SU-DHL-6 (cell line): ENCODE measurements at regions not wholly inside any gene's neighbourhood (a gene's known extent, or its start where the extent isn't known, plus 50 kb on each side); places are given as distances from the start of the nearest gene placed in this dataset.

ENCODE experiments used
- H2AFZ ChIP-seq: fragments of 200-600 bp; sonication (generic); 2 replicates; pipeline ENCODE4 v1.6.1; 2014; ENCODE audit warnings: low read depth, mild to moderate bottlenecking, moderate library complexity, mixed read lengths, antibody characterized with exemption, low read length; ENCODE audit not compliant: severe bottlenecking
- H3F3A ChIP-seq: fragments of 200-600 bp; shearing (Covaris generic); 2 replicates; pipeline ENCODE4 v1.6.0; 2016; ENCODE audit warnings: antibody characterized with exemption, mild to moderate bottlenecking; ENCODE audit not compliant: insufficient read depth
- H3K27ac ChIP-seq: fragments of 200-600 bp; sonication (generic); 2 replicates; pipeline ENCODE4 v1.5.1; 2016; ENCODE audit warnings: low read depth, mild to moderate bottlenecking, low read length, moderate library complexity, mixed read lengths
- H3K27me3 ChIP-seq: fragments of 200-600 bp; sonication (generic), shearing (Covaris generic); 2 replicates; pipeline ENCODE4 v1.6.0; 2014; ENCODE audit warnings: mild to moderate bottlenecking, low read length
- H3K36me3 ChIP-seq: fragments of 200-600 bp; sonication (generic); 2 replicates; pipeline ENCODE4 v1.6.1; 2014; ENCODE audit warnings: mild to moderate bottlenecking, low read length, mixed read lengths
- H3K4me2 ChIP-seq: fragments of 300-600, 200-600 bp; shearing (Covaris generic), sonication (generic); 2 replicates; pipeline ENCODE4 v1.6.0; 2014; ENCODE audit warnings: low read length, low read depth, mild to moderate bottlenecking; ENCODE audit not compliant: poor library complexity, severe bottlenecking
- H3K4me3 ChIP-seq: fragments of 200-600 bp; sonication (generic); 2 replicates; pipeline ENCODE4 v1.5.1; 2014; ENCODE audit warnings: antibody characterized with exemption, low read length, mild to moderate bottlenecking, mixed read lengths; ENCODE audit not compliant: insufficient read depth, poor library complexity, severe bottlenecking
- H3K79me2 ChIP-seq: fragments of 200-600 bp; sonication (generic); 2 replicates; pipeline ENCODE4 v1.6.1; 2014; ENCODE audit warnings: mild to moderate bottlenecking, low read length, moderate library complexity; ENCODE audit not compliant: insufficient read depth
- H3K9ac ChIP-seq: fragments of 200-600 bp; sonication (generic); 2 replicates; pipeline ENCODE4 v1.7.0; 2014; ENCODE audit warnings: mild to moderate bottlenecking, low read length
- H3K9me2 ChIP-seq: fragments of 200-600 bp; sonication (generic); replicated peaks from 2 replicates; pipeline ENCODE4 v1.6.1; 2014; ENCODE audit warnings: low read length; ENCODE audit not compliant: insufficient read depth
- H3K9me3 ChIP-seq: fragments of 200-600 bp; sonication (generic); 2 replicates; pipeline ENCODE4 v1.6.1; 2014; ENCODE audit warnings: low read length, mixed read lengths; ENCODE audit not compliant: insufficient read depth
- H4K20me1 ChIP-seq: fragments of 200-600 bp; sonication (generic); 2 replicates; pipeline ENCODE4 v1.6.1; 2014; ENCODE audit warnings: low read depth, mild to moderate bottlenecking, antibody characterized with exemption, low read length, moderate library complexity, mixed read lengths
- CTCF ChIP-seq: fragments of 200-600 bp; sonication (generic); IDR thresholded peaks from one replicate; pipeline ENCODE4 v1.5.1; 2017; ENCODE audit warnings: antibody characterized with exemption, mild to moderate bottlenecking, low read length, moderate library complexity; ENCODE audit not compliant: insufficient read depth, poor library complexity, severe bottlenecking
- EZH2phosphoT487 ChIP-seq: fragments of 200-600 bp; sonication (generic), shearing (Covaris generic); conservative IDR thresholded peaks from 2 replicates; pipeline ENCODE4 v1.6.1; 2018; ENCODE audit warnings: mild to moderate bottlenecking, antibody characterized with exemption, low read length, moderate library complexity, mixed read lengths

GRCh38 chr5:112669328-112669963 is 68.2 kb upstream of the APC start:
- no peaks in the 10 kb centered on the region for H3K9me3 ChIP-seq
- H3K9ac ChIP-seq = no peak overlapping the region
- no peaks in the 10 kb centered on the region for H3K27me3 ChIP-seq
- no peaks in the 10 kb centered on the region for H4K20me1 ChIP-seq
- no peak overlapping the region for H3K4me3 ChIP-seq
- H3K9me2 ChIP-seq = no peaks in the 10 kb centered on the region
- H3K79me2 ChIP-seq = no peaks in the 10 kb centered on the region
- H2AFZ ChIP-seq = no peak overlapping the region
- TF ChIP-seq EZH2phosphoT487 (no peak), CTCF (no peak)
- no peak overlapping the region for H3K4me2 ChIP-seq
- no peak overlapping the region for H3K27ac ChIP-seq
- no peaks in the 10 kb centered on the region for H3F3A ChIP-seq
- no peaks in the 10 kb centered on the region for H3K36me3 ChIP-seq

- Histone ChIP-seq H3K27ac (no peak overlapping the region), H2AFZ (no peak overlapping the region), H3K4me2 (no peak overlapping the region), H3K4me3 (no peak overlapping the region), H3K79me2 (no peaks in the 10 kb centered on the region), H3K9me3 (no peaks in the 10 kb centered on the region), H3K9me2 (no peaks in the 10 kb centered on the region), H4K20me1 (no peaks in the 10 kb centered on the region), H3K36me3 (no peaks in the 10 kb centered on the region), H3K9ac (no peak overlapping the region), H3F3A (no peaks in the 10 kb centered on the region), H3K27me3 (no peaks in the 10 kb centered on the region)
- TF ChIP-seq CTCF (no peak), EZH2phosphoT487 (no peak)
Measured at GRCh38 chr5:112671687-112672086, 66.0 kb upstream of the APC start.

GRCh38 chr5:112681481-112681908 is 56.2 kb upstream of the APC start:
- no peaks in the 10 kb centered on the region for H3K36me3 ChIP-seq
- no peaks in the 10 kb centered on the region for H4K20me1 ChIP-seq
- H3K79me2 ChIP-seq = no peaks in the 10 kb centered on the region
- H3F3A ChIP-seq = no peaks in the 10 kb centered on the region
- no peak overlapping the region for H3K4me3 ChIP-seq
- no peak overlapping the region for H3K27ac ChIP-seq
- H3K9ac ChIP-seq = no peak overlapping the region
- no peak overlapping the region for H3K4me2 ChIP-seq
- TF ChIP-seq EZH2phosphoT487 (no peak), CTCF (no peak)
- no peaks in the 10 kb centered on the region for H3K9me2 ChIP-seq
- H3K9me3 ChIP-seq = no peaks in the 10 kb centered on the region
- no peaks in the 10 kb centered on the region for H3K27me3 ChIP-seq
- H2AFZ ChIP-seq = no peak overlapping the region
